SU-DHL-6 (cell line): ENCODE measurements at regions not wholly inside any gene's neighbourhood (a gene's known extent, or its start where the extent isn't known, plus 50 kb on each side); places are given as distances from the start of the nearest gene placed in this dataset.

ENCODE experiments used
- H2AFZ ChIP-seq: fragments of 200-600 bp; sonication (generic); 2 replicates; pipeline ENCODE4 v1.6.1; 2014; ENCODE audit warnings: low read depth, mild to moderate bottlenecking, moderate library complexity, mixed read lengths, antibody characterized with exemption, low read length; ENCODE audit not compliant: severe bottlenecking
- H3F3A ChIP-seq: fragments of 200-600 bp; shearing (Covaris generic); 2 replicates; pipeline ENCODE4 v1.6.0; 2016; ENCODE audit warnings: antibody characterized with exemption, mild to moderate bottlenecking; ENCODE audit not compliant: insufficient read depth
- H3K27ac ChIP-seq: fragments of 200-600 bp; sonication (generic); 2 replicates; pipeline ENCODE4 v1.5.1; 2016; ENCODE audit warnings: low read depth, mild to moderate bottlenecking, low read length, moderate library complexity, mixed read lengths
- H3K27me3 ChIP-seq: fragments of 200-600 bp; sonication (generic), shearing (Covaris generic); 2 replicates; pipeline ENCODE4 v1.6.0; 2014; ENCODE audit warnings: mild to moderate bottlenecking, low read length
- H3K36me3 ChIP-seq: fragments of 200-600 bp; sonication (generic); 2 replicates; pipeline ENCODE4 v1.6.1; 2014; ENCODE audit warnings: mild to moderate bottlenecking, low read length, mixed read lengths
- H3K4me2 ChIP-seq: fragments of 300-600, 200-600 bp; shearing (Covaris generic), sonication (generic); 2 replicates; pipeline ENCODE4 v1.6.0; 2014; ENCODE audit warnings: low read length, low read depth, mild to moderate bottlenecking; ENCODE audit not compliant: poor library complexity, severe bottlenecking
- H3K4me3 ChIP-seq: fragments of 200-600 bp; sonication (generic); 2 replicates; pipeline ENCODE4 v1.5.1; 2014; ENCODE audit warnings: antibody characterized with exemption, low read length, mild to moderate bottlenecking, mixed read lengths; ENCODE audit not compliant: insufficient read depth, poor library complexity, severe bottlenecking
- H3K79me2 ChIP-seq: fragments of 200-600 bp; sonication (generic); 2 replicates; pipeline ENCODE4 v1.6.1; 2014; ENCODE audit warnings: mild to moderate bottlenecking, low read length, moderate library complexity; ENCODE audit not compliant: insufficient read depth
- H3K9ac ChIP-seq: fragments of 200-600 bp; sonication (generic); 2 replicates; pipeline ENCODE4 v1.7.0; 2014; ENCODE audit warnings: mild to moderate bottlenecking, low read length
- H3K9me2 ChIP-seq: fragments of 200-600 bp; sonication (generic); replicated peaks from 2 replicates; pipeline ENCODE4 v1.6.1; 2014; ENCODE audit warnings: low read length; ENCODE audit not compliant: insufficient read depth
- H3K9me3 ChIP-seq: fragments of 200-600 bp; sonication (generic); 2 replicates; pipeline ENCODE4 v1.6.1; 2014; ENCODE audit warnings: low read length, mixed read lengths; ENCODE audit not compliant: insufficient read depth
- H4K20me1 ChIP-seq: fragments of 200-600 bp; sonication (generic); 2 replicates; pipeline ENCODE4 v1.6.1; 2014; ENCODE audit warnings: low read depth, mild to moderate bottlenecking, antibody characterized with exemption, low read length, moderate library complexity, mixed read lengths
- EZH2phosphoT487 ChIP-seq: fragments of 200-600 bp; sonication (generic), shearing (Covaris generic); conservative IDR thresholded peaks from 2 replicates; pipeline ENCODE4 v1.6.1; 2018; ENCODE audit warnings: mild to moderate bottlenecking, antibody characterized with exemption, low read length, moderate library complexity, mixed read lengths
- TF ChIP-seq, protein P1 (sequence below): fragments of 200-600 bp; sonication (generic); IDR thresholded peaks from one replicate; pipeline ENCODE4 v1.5.1; 2017; ENCODE audit warnings: antibody characterized with exemption, mild to moderate bottlenecking, low read length, moderate library complexity; ENCODE audit not compliant: insufficient read depth, poor library complexity, severe bottlenecking

DNA sequence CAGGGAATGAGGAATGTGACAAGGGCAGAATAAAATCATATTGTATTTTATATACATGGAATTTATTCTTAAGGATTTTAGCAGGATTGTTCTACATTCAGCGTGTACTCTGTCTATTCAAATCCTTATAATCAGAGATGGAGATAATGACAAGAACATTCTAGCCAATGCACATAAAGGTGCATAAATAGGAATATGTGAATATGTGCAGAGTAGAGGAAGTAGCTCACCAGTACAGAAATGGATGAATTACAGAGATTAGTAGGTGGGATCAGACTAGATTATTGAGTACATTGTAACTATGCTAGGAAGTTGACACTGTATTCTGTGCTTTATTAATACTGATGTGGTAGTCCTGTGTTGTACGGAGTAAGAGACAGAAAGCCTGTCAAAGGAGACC lies 1308.8 kb downstream of the FAM181B start:
- no peak overlapping the region for H3K27ac ChIP-seq
- H3K4me2 ChIP-seq: no peak overlapping the region
- no peaks in the 10 kb centered on the region for H3K9me2 ChIP-seq
- H4K20me1 ChIP-seq: no peaks in the 10 kb centered on the region; the same call in 1 of the 2 replicates
- H3K4me3 ChIP-seq: no peak overlapping the region
- H3K36me3 ChIP-seq: no peaks in the 10 kb centered on the region
- H3K9me3 ChIP-seq: no peaks in the 10 kb centered on the region
- H3F3A ChIP-seq: no peaks in the 10 kb centered on the region
- H2AFZ ChIP-seq: no peak overlapping the region
- no peak overlapping the region for H3K9ac ChIP-seq
- no peaks in the 10 kb centered on the region for H3K27me3 ChIP-seq
- no peaks in the 10 kb centered on the region for H3K79me2 ChIP-seq
- TF ChIP-seq, protein P1, sequence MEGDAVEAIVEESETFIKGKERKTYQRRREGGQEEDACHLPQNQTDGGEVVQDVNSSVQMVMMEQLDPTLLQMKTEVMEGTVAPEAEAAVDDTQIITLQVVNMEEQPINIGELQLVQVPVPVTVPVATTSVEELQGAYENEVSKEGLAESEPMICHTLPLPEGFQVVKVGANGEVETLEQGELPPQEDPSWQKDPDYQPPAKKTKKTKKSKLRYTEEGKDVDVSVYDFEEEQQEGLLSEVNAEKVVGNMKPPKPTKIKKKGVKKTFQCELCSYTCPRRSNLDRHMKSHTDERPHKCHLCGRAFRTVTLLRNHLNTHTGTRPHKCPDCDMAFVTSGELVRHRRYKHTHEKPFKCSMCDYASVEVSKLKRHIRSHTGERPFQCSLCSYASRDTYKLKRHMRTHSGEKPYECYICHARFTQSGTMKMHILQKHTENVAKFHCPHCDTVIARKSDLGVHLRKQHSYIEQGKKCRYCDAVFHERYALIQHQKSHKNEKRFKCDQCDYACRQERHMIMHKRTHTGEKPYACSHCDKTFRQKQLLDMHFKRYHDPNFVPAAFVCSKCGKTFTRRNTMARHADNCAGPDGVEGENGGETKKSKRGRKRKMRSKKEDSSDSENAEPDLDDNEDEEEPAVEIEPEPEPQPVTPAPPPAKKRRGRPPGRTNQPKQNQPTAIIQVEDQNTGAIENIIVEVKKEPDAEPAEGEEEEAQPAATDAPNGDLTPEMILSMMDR: no peak
- no peak for TF ChIP-seq EZH2phosphoT487

DNA sequence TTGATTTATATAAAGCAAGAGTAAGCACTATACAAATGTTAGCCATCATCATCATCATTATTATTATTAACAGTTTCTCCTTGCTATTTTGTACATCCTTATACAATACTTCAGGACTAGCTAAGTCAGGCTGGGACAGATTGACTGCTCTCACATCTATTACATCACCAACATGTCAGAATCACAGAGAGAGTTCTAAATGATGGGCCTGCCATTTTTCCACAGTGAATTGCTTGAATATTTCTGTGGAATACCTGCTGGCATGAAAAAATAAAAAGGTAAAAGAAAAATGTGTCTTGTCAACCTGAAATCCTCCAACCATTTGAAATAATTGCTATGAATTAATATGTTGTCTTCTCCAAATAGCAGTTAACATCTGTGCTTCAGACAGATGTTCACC lies 1311.3 kb downstream of the FAM181B start:
- Histone ChIP-seq H3K27ac (no peak overlapping the region), H3F3A (no peaks in the 10 kb centered on the region), H3K9me2 (no peaks in the 10 kb centered on the region), H3K27me3 (no peaks in the 10 kb centered on the region), H3K9ac (no peak overlapping the region), H2AFZ (no peak overlapping the region), H3K4me2 (no peak overlapping the region), H3K4me3 (no peak overlapping the region), H3K36me3 (no peaks in the 10 kb centered on the region), H3K9me3 (no peaks in the 10 kb centered on the region), H3K79me2 (no peaks in the 10 kb centered on the region), H4K20me1 (no peaks in the 10 kb centered on the region; the same call in 1 of the 2 replicates)
- TF ChIP-seq, protein P1: no peak
- TF ChIP-seq EZH2phosphoT487: no peak

DNA sequence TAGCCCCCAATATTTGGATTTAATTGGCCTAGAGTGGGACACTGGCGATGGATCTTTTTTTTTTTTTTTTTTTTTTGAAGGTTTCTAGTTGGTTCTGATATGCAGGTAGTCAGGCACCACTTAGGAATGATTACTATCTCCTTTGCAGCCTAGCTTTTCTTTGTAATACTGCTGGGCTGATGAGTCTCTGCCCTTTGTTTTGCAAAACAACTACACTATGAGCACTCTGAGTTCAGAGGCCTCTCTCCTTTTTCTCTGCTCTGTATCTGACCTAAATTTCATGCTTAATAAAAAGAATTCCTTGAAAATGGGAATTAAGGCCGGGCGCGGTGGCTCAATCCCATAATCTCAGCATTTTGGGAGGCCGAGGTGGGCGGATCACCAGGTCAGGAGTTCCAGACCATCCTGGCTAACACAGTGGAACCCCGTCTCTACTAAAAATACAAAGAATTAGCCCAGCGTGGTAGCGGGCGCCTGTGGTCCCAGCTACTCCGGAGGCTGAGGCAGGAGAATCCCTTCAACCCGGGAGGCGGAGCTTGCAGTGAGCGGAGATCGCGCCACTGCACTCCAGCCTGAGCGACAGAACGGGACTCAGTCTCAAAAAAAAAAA lies 1312.3 kb downstream of the FAM181B start:
- TF ChIP-seq, protein P1: no peak
- no peak for TF ChIP-seq EZH2phosphoT487
- H3K27ac ChIP-seq: no peak overlapping the region
- no peaks in the 10 kb centered on the region; the same call in 1 of the 2 replicates for H4K20me1 ChIP-seq
- no peaks in the 10 kb centered on the region for H3F3A ChIP-seq
- H3K4me3 ChIP-seq: no peak overlapping the region
- no peak overlapping the region for H3K9ac ChIP-seq
- no peaks in the 10 kb centered on the region for H3K36me3 ChIP-seq
- H3K27me3 ChIP-seq: no peaks in the 10 kb centered on the region
- no peak overlapping the region for H2AFZ ChIP-seq
- H3K9me2 ChIP-seq: no peaks in the 10 kb centered on the region
- H3K79me2 ChIP-seq: no peaks in the 10 kb centered on the region
- no peak overlapping the region for H3K4me2 ChIP-seq
- no peaks in the 10 kb centered on the region for H3K9me3 ChIP-seq
